ENCODE measurements at regions not wholly inside any gene's neighbourhood (a gene's known extent, or its start where the extent isn't known, plus 50 kb on each side); places are given as distances from the start of the nearest gene placed in this dataset.

DNA sequence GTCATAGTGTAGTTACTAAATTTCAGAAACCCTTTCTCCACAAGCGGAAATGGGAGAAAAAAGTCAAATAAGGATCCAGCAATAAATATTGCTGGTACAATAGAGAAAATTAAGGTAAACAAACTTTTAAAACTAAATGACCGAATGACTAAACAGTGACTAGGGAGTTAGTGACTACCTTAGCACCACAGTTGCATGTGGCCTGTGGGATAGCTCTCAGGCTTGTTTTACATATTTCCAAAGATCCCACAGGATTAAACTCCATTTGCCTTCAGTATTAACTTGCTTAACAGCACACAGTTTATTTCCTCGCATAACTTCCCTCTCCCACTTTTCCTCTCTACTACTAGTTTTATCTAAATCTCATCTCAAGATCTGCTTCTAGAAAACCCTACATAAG, 824.3 kb upstream of the KLHL1 start:
- H3K27ac ChIP-seq (ENCODE audit: low read length), result no peak overlapping the region
- no peaks in the 10 kb centered on the region for H3K27me3 ChIP-seq (ENCODE audit: low read length)
- no peaks in the 10 kb centered on the region for H3K4me1 ChIP-seq (ENCODE audit: low read length)
- no peak overlapping the region for H3K4me2 ChIP-seq (ENCODE audit: low read depth, low read length, poor library complexity, severe bottlenecking)
- H3K9me2 ChIP-seq (replicated peaks; ENCODE audit: insufficient read depth, low read length), result 0 out of 2 replicates have a peak, but pooled peaks cover 3% of the 10 kb centered on the region
- H2AFZ ChIP-seq (ENCODE audit: low read length), result no peak overlapping the region
- H4K20me1 ChIP-seq (ENCODE audit: insufficient read depth, low read depth, low read length), result no peaks in the 10 kb centered on the region
- H3K9me3 ChIP-seq (ENCODE audit: low read length), result peaks cover 18% of the 10 kb centered on the region
- DNase-seq, result no peak
- H3K9ac ChIP-seq (ENCODE audit: low read length), result no peak overlapping the region
- H3K36me3 ChIP-seq (ENCODE audit: insufficient read depth, low read length), result no peaks in the 10 kb centered on the region
- H3K79me2 ChIP-seq (ENCODE audit: low read length), result no peaks in the 10 kb centered on the region
- H3K4me3 ChIP-seq (ENCODE audit: low read length), result no peak overlapping the region

DNA sequence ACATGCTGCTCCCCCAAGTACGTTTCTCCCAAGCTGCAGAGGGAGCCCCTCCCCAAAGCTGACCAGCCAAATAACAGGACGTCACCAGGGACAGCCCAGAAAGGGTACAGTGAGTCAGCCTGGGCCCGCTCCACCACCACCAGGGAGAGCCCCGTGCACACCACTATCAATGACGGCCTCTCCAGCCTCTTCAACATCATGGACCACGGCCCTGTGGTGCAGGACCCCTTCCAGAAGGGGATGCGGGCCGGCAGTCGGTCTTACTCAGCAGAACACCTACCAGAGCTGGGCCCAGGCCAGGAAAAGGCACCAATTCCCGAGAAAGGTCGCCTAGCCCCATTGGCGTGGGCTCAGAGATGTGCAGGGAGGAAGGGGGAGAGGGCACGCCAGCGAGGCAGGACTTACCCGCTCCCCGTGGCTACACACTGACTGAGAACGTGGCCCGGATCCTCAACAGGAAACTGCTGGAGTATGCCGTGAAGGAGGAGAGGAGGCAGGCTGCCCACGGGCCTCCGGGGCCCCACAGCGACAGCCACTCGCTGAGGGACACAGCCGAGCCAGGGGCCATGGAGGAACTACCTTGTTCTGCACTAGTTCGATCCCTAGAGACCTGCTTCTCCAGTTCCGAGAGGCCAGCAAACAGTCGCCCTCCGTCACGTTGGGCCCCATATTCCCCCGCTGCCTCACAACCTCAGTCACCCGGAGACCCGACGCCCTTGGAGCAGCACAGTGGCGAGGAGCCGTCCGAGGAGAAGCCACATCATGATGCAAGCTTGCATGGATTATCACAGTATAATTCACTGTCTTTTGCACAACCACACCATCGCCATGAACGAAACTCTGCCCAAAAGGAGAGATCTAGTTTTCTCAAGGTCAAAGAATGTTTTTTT, 815.9 kb upstream of the KLHL1 start:
- H3K4me2 ChIP-seq (ENCODE audit: low read depth, low read length, poor library complexity, severe bottlenecking), result no peak overlapping the region

DNA sequence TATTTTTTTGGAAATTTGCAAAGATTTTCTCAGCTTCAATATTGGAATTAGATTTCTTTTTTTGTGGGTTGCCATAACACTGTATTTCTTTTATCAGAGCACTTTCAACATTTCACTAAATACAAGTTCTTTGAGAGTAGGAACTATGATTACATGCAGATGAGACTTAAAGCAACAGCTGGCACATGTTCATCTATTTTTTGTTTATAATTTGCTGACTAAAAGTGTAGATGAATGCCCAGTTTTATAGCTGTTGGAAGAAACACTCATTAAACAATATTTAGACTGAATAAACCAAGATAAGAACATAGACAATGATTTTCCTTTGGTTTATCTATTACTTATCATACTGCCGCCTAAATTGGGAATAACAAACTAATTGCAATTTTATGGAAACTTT, 803.0 kb upstream of the KLHL1 start:
- no peaks in the 10 kb centered on the region for H3K9me2 ChIP-seq (replicated peaks; ENCODE audit: insufficient read depth, low read length)
- H4K20me1 ChIP-seq (ENCODE audit: insufficient read depth, low read depth, low read length), result no peaks in the 10 kb centered on the region
- H3K36me3 ChIP-seq (ENCODE audit: insufficient read depth, low read length), result no peaks in the 10 kb centered on the region
- no peak overlapping the region for H3K4me2 ChIP-seq (ENCODE audit: low read depth, low read length, poor library complexity, severe bottlenecking)
- H3K9ac ChIP-seq (ENCODE audit: low read length), result no peak overlapping the region
- no peaks in the 10 kb centered on the region for H3K79me2 ChIP-seq (ENCODE audit: low read length)
- H3K4me3 ChIP-seq (ENCODE audit: low read length), result no peak overlapping the region
- DNase-seq, result no peak
- no peaks in the 10 kb centered on the region for H3K4me1 ChIP-seq (ENCODE audit: low read length)
- peaks cover 11% of the 10 kb centered on the region; the same call in 1 of the 2 replicates for H3K9me3 ChIP-seq (ENCODE audit: low read length)
- H3K27me3 ChIP-seq (ENCODE audit: low read length), result no peaks in the 10 kb centered on the region
- H3K27ac ChIP-seq (ENCODE audit: low read length), result no peak overlapping the region
- H2AFZ ChIP-seq (ENCODE audit: low read length), result no peak overlapping the region

More for the DNA sequence above, 815.9 kb upstream of the KLHL1 start:
- Histone ChIP-seq H3K79me2 (ENCODE audit: low read length) (no peaks in the 10 kb centered on the region), H3K36me3 (ENCODE audit: insufficient read depth, low read length) (no peaks in the 10 kb centered on the region), H3K4me1 (ENCODE audit: low read length) (no peaks in the 10 kb centered on the region), H3K9ac (ENCODE audit: low read length) (no peak overlapping the region), H2AFZ (ENCODE audit: low read length) (no peak overlapping the region), H3K9me3 (ENCODE audit: low read length) (peaks cover 3% of the 10 kb centered on the region), H3K27me3 (ENCODE audit: low read length) (no peaks in the 10 kb centered on the region), H3K9me2 (replicated peaks; ENCODE audit: insufficient read depth, low read length) (0 out of 2 replicates have a peak, but pooled peaks cover 3% of the 10 kb centered on the region), H4K20me1 (ENCODE audit: insufficient read depth, low read depth, low read length) (no peaks in the 10 kb centered on the region), H3K4me3 (ENCODE audit: low read length) (no peak overlapping the region), H3K27ac (ENCODE audit: low read length) (no peak overlapping the region)
- DNase-seq, result no peak

DNA sequence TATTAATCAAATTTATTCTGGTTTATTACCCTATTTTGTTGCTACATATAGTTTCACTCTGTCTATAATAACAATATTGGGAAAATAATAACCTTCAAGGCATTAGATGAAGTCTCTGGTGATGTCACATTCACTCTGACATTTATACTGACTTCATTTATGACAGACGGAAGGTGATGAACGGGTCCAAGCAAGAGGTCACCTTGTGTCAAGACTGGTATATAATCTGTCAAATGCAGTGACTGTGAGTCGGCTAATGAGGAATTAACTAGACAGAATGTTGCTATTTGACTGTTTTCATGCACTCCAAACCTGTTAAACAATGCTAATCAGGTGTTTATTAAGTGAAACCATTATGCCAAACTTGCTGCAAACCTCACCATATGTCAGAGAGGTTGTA, 800.5 kb upstream of the KLHL1 start:
- H3K4me1 ChIP-seq (ENCODE audit: low read length), result no peaks in the 10 kb centered on the region
- H3K9me2 ChIP-seq (replicated peaks; ENCODE audit: insufficient read depth, low read length), result no peaks in the 10 kb centered on the region
- no peak overlapping the region for H3K27ac ChIP-seq (ENCODE audit: low read length)
- no peaks in the 10 kb centered on the region for H4K20me1 ChIP-seq (ENCODE audit: insufficient read depth, low read depth, low read length)
- no peak overlapping the region for H3K4me2 ChIP-seq (ENCODE audit: low read depth, low read length, poor library complexity, severe bottlenecking)
- H3K9ac ChIP-seq (ENCODE audit: low read length), result no peak overlapping the region
- H3K36me3 ChIP-seq (ENCODE audit: insufficient read depth, low read length), result no peaks in the 10 kb centered on the region
- no peak overlapping the region for H3K4me3 ChIP-seq (ENCODE audit: low read length)
- no peaks in the 10 kb centered on the region for H3K79me2 ChIP-seq (ENCODE audit: low read length)
- H2AFZ ChIP-seq (ENCODE audit: low read length), result no peak overlapping the region
- no peak for DNase-seq
- H3K9me3 ChIP-seq (ENCODE audit: low read length), result peaks cover 5% of the 10 kb centered on the region; the same call in 1 of the 2 replicates
- no peaks in the 10 kb centered on the region for H3K27me3 ChIP-seq (ENCODE audit: low read length)

DNA sequence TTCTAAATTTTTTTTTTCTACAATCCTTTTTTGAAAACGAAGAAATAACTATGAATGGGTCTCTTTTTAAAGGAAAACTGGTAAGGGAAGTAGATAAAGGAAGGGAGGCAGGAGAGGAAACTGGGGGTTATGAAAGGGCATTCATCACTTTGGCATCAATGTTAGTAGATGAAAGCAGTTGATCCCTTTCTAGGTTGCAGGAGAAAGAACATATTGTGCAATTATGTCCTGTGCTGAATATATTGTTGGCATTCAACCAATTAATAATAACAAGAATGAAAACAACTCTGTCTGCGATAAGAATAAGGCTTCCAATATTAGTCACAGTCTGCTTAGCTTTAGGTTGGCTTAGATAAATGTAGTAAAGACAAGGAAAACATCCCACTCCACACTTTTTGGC, 796.8 kb upstream of the KLHL1 start:
- H3K4me3 ChIP-seq (ENCODE audit: low read length), result no peak overlapping the region
- no peak overlapping the region for H3K4me2 ChIP-seq (ENCODE audit: low read depth, low read length, poor library complexity, severe bottlenecking)
- no peaks in the 10 kb centered on the region for H4K20me1 ChIP-seq (ENCODE audit: insufficient read depth, low read depth, low read length)
- no peaks in the 10 kb centered on the region for H3K36me3 ChIP-seq (ENCODE audit: insufficient read depth, low read length)
- H3K9ac ChIP-seq (ENCODE audit: low read length), result no peak overlapping the region
- no peaks in the 10 kb centered on the region for H3K79me2 ChIP-seq (ENCODE audit: low read length)
- no peak overlapping the region for H2AFZ ChIP-seq (ENCODE audit: low read length)
- no peak for DNase-seq
- H3K27me3 ChIP-seq (ENCODE audit: low read length), result no peaks in the 10 kb centered on the region
- no peaks in the 10 kb centered on the region for H3K4me1 ChIP-seq (ENCODE audit: low read length)
- no peak overlapping the region for H3K27ac ChIP-seq (ENCODE audit: low read length)
- H3K9me2 ChIP-seq (replicated peaks; ENCODE audit: insufficient read depth, low read length), result no peaks in the 10 kb centered on the region
- peaks cover 3% of the 10 kb centered on the region; the same call in 1 of the 2 replicates for H3K9me3 ChIP-seq (ENCODE audit: low read length)

DNA sequence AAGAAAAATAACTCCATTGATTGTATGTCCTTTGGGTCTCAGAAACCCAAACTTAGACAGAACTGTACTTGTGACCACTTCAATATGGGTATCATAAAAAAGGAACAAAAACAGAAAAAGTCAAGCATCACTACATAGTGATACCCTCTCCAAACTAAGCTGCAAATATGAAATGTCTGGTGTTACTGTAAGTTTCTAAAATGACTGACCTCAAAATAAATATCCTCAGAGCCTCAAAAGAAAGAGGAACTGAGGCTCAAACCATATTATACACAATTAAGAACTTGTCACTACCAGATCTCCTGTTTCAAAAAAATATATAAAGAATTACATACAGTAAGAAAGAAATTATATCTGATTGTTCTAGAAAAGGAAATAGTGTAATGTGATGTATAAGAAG, 787.9 kb upstream of the KLHL1 start:
- H3K4me3 ChIP-seq (ENCODE audit: low read length), result no peak overlapping the region

DNA sequence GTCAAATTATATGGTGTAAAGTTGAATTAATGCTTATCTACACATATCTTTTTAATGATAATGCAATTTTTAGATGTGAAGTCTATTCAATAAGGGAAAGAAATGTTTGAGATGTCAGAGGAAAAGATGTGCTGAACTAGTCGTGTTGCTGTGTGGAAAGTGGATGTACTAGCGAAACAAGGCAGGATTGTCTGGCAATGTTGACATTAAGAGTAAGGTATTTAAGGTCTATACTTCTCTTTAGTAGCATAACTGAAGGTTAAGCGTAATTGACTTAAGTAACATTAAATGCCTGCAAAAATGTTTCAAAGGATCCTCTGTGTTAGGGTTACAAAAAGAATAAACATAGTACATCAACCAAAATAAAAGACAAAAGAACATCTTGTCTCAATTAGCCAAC, 787.3 kb upstream of the KLHL1 start:
- Histone ChIP-seq H3K9me3 (ENCODE audit: low read length) (peaks cover 24% of the 10 kb centered on the region; the same call in 1 of the 2 replicates), H3K9ac (ENCODE audit: low read length) (no peak overlapping the region), H3K27ac (ENCODE audit: low read length) (no peak overlapping the region), H3K27me3 (ENCODE audit: low read length) (no peaks in the 10 kb centered on the region), H3K4me3 (ENCODE audit: low read length) (no peak overlapping the region), H2AFZ (ENCODE audit: low read length) (no peak overlapping the region), H3K9me2 (replicated peaks; ENCODE audit: insufficient read depth, low read length) (no peaks in the 10 kb centered on the region; the same call in 1 of the 2 replicates), H3K4me1 (ENCODE audit: low read length) (no peaks in the 10 kb centered on the region), H3K4me2 (ENCODE audit: low read depth, low read length, poor library complexity, severe bottlenecking) (no peak overlapping the region), H4K20me1 (ENCODE audit: insufficient read depth, low read depth, low read length) (no peaks in the 10 kb centered on the region), H3K36me3 (ENCODE audit: insufficient read depth, low read length) (no peaks in the 10 kb centered on the region), H3K79me2 (ENCODE audit: low read length) (no peaks in the 10 kb centered on the region)
- DNase-seq, result no peak

More for the DNA sequence above, 787.9 kb upstream of the KLHL1 start:
- H3K27ac ChIP-seq (ENCODE audit: low read length), result no peak overlapping the region
- H3K4me1 ChIP-seq (ENCODE audit: low read length), result no peaks in the 10 kb centered on the region
- no peaks in the 10 kb centered on the region; the same call in 1 of the 2 replicates for H3K9me2 ChIP-seq (replicated peaks; ENCODE audit: insufficient read depth, low read length)
- no peak overlapping the region for H3K9ac ChIP-seq (ENCODE audit: low read length)
- no peaks in the 10 kb centered on the region for H3K79me2 ChIP-seq (ENCODE audit: low read length)
- H3K9me3 ChIP-seq (ENCODE audit: low read length), result peaks cover 19% of the 10 kb centered on the region; the same call in 1 of the 2 replicates
- H3K4me2 ChIP-seq (ENCODE audit: low read depth, low read length, poor library complexity, severe bottlenecking), result no peak overlapping the region
- no peak overlapping the region for H2AFZ ChIP-seq (ENCODE audit: low read length)
- no peaks in the 10 kb centered on the region for H3K27me3 ChIP-seq (ENCODE audit: low read length)
- H4K20me1 ChIP-seq (ENCODE audit: insufficient read depth, low read depth, low read length), result no peaks in the 10 kb centered on the region
- no peaks in the 10 kb centered on the region for H3K36me3 ChIP-seq (ENCODE audit: insufficient read depth, low read length)
- DNase-seq, result no peak

DNA sequence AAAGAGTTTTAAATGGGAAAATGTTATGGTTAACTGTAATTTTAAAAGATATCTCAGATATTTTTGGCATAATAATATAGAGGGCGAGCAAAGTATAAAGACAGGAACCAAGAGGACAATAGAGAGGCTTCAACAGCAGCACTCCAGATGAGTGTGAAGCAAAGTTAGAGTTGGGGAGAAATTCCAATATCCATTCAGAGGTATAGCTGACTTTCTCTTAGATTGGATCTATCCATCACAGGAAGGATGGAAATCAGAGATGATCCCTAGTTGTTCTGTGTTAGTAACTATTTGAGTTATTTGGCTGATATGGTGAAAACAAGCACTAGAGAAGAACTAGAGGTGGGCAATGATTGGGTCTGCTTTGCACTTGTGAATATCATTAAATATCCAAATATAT, 786.0 kb upstream of the KLHL1 start:
- Histone ChIP-seq H3K4me3 (ENCODE audit: low read length) (no peak overlapping the region), H4K20me1 (ENCODE audit: insufficient read depth, low read depth, low read length) (no peaks in the 10 kb centered on the region), H3K9ac (ENCODE audit: low read length) (no peak overlapping the region), H3K4me1 (ENCODE audit: low read length) (no peaks in the 10 kb centered on the region), H3K4me2 (ENCODE audit: low read depth, low read length, poor library complexity, severe bottlenecking) (no peak overlapping the region), H2AFZ (ENCODE audit: low read length) (no peak overlapping the region), H3K9me3 (ENCODE audit: low read length) (peaks cover 29% of the 10 kb centered on the region; the same call in 1 of the 2 replicates), H3K27me3 (ENCODE audit: low read length) (no peaks in the 10 kb centered on the region), H3K27ac (ENCODE audit: low read length) (no peak overlapping the region), H3K9me2 (replicated peaks; ENCODE audit: insufficient read depth, low read length) (no peaks in the 10 kb centered on the region), H3K36me3 (ENCODE audit: insufficient read depth, low read length) (no peaks in the 10 kb centered on the region), H3K79me2 (ENCODE audit: low read length) (no peaks in the 10 kb centered on the region)
- DNase-seq, result no peak

All from Karpas-422 (cell line).